ENCODE measurements at regions not wholly inside any gene's neighbourhood (a gene's known extent, or its start where the extent isn't known, plus 50 kb on each side); places are given as distances from the start of the nearest gene placed in this dataset.

DNA sequence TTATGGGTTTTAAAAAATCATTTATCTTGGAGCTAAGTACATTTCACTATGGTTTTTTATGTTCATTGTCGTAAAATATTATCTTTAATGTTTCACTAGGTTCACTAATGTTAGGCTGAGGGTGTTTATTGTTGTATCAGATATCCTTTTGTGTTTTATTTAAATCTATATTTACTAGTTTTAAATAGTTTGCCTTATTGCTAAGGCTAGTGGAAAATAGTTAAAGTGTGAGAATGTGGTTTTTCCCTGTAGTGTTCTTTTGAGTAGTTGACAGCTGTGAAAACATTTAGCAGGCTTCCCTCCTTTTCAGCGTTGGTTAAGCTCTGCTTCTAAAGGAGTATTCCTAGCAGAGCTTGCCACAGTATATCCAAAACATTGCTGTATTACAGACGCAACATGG, 139.0 kb downstream of the TM9SF2 start:
- TF ChIP-seq CTCF (conservative IDR thresholded peaks at IDR 0.05) = no peak
- no peak for TF ChIP-seq ZFX (IDR thresholded peaks at IDR 0.05)
- no peak overlapping the region for H3K27ac ChIP-seq

GRCh38 chr13:99639126-99639525, 137.9 kb downstream of the TM9SF2 start:
- no peak overlapping the region for H3K27ac ChIP-seq
- no peak for TF ChIP-seq ZFX (IDR thresholded peaks at IDR 0.05)
- TF ChIP-seq CTCF (conservative IDR thresholded peaks at IDR 0.05) = no peak

GRCh38 chr13:99636728-99637353, 135.6 kb downstream of the TM9SF2 start:
- no peak for TF ChIP-seq ZFX (IDR thresholded peaks at IDR 0.05)
- TF ChIP-seq CTCF (conservative IDR thresholded peaks at IDR 0.05) = no peak
- no peak overlapping the region for H3K27ac ChIP-seq

- no peak overlapping the region for H3K27ac ChIP-seq
- TF ChIP-seq CTCF (conservative IDR thresholded peaks at IDR 0.05) = no peak
- TF ChIP-seq ZFX (IDR thresholded peaks at IDR 0.05) = no peak
Observed at GRCh38 chr13:99636306-99636705, 135.0 kb downstream of the TM9SF2 start.

DNA sequence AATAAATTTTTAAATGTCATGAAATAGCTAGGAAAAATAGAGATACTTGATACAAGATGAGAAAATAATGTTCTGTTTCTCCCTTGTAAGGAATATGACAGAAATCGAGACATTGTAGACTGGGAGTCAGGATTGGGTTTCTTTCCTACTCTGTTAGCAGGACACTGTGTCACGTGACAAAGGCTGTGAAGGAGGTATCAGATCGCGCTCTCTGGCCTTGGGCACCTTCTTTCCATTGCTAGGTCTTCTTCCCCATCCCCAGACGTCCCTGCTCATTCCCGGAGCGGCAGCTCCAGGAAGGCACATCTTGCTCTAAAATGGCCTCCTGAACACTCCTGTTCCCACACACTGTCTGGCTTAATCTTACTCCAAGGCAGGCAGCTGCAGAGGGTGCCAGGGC, 133.4 kb downstream of the TM9SF2 start:
- H3K27ac ChIP-seq = no peak overlapping the region
- no peak for TF ChIP-seq CTCF (conservative IDR thresholded peaks at IDR 0.05)
- TF ChIP-seq ZFX (IDR thresholded peaks at IDR 0.05) = no peak

- no peak overlapping the region for H3K27ac ChIP-seq
- TF ChIP-seq CTCF (conservative IDR thresholded peaks at IDR 0.05) = no peak
- TF ChIP-seq ZFX (IDR thresholded peaks at IDR 0.05) = no peak
Observed at GRCh38 chr13:99630269-99630898, 129.1 kb downstream of the TM9SF2 start.

GRCh38 chr13:99629641-99630040, 128.4 kb downstream of the TM9SF2 start:
- H3K27ac ChIP-seq = no peak overlapping the region
- TF ChIP-seq CTCF (conservative IDR thresholded peaks at IDR 0.05) (no peak), ZFX (IDR thresholded peaks at IDR 0.05) (no peak)

All from C4-2B (cell line).